ENCODE measurements at regions not wholly inside any gene's neighbourhood (a gene's known extent, or its start where the extent isn't known, plus 50 kb on each side); places are given as distances from the start of the nearest gene placed in this dataset.

DNA sequence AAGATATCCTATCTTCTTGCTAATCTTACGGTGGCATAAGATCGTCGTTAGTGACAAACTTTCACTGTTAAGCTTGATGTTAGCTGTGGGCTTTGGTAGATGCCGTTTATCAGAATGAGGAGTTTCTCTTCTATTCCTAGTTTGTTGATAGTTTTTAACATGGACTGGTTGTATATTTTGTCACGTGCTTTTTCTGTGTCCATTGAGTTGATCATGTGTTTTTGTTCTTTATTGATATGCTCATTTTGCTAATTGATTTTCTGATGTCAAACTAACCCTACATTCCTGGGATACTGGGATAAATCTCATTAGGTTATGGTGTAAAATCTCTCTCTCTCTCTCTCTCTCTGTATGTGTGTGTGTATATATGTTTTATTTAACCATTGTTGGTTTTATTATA is 545.1 kb downstream of the AACS start:
- no peak for TF ChIP-seq POLR2AphosphoS5 (IDR thresholded peaks at IDR 0.05; ENCODE audit: insufficient read depth, low read depth, low read length)
- no peak for TF ChIP-seq CTCF (IDR thresholded peaks at IDR 0.05; ENCODE audit: extremely low read depth in 1 of 2, insufficient read depth in 1 of 2, low read depth in 1 of 2, low read length in 2 of 2)
- no peak for TF ChIP-seq POLR2A (IDR thresholded peaks at IDR 0.05; ENCODE audit: low read depth, low read length)
- TF ChIP-seq, protein P1, sequence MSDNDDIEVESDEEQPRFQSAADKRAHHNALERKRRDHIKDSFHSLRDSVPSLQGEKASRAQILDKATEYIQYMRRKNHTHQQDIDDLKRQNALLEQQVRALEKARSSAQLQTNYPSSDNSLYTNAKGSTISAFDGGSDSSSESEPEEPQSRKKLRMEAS (IDR thresholded peaks at IDR 0.05; ENCODE audit: insufficient read depth, insufficient read length), result no peak
- no peak for TF ChIP-seq JUN (IDR thresholded peaks at IDR 0.05; ENCODE audit: borderline replicate concordance, insufficient read depth, insufficient read length, low read depth)
- TF ChIP-seq EZH2 (IDR thresholded peaks at IDR 0.05; ENCODE audit: borderline replicate concordance, low read depth, low read length, severe bottlenecking), result no peak

All from endothelial cell of umbilical vein (primary cell).